ENCODE measurements at regions not wholly inside any gene's neighbourhood (a gene's known extent, or its start where the extent isn't known, plus 50 kb on each side); places are given as distances from the start of the nearest gene placed in this dataset.

- no peaks in the 10 kb centered on the region for H3K27me3 ChIP-seq (ENCODE audit: control insufficient read depth, insufficient read depth, low read length)
- no peak for DNase-seq (ENCODE audit: low read depth)
These were observed 155.8 kb downstream of the TEX29 start for GRCh38 chr13:111476197-111476596.

GRCh38 chr13:111479412-111479811 is 159.0 kb downstream of the TEX29 start:
- no peak for DNase-seq (ENCODE audit: low read depth)
- ChIA-PET CTCF (interaction anchor here (1.2 to 1.6 kb wide), 2 partner anchors 965 to 1126 kb away, joined by 3 to 7 read pairs; no protein-coding TSS in a partner anchor), POLR2A (no interaction called here)
- no peak overlapping the region for H3K4me3 ChIP-seq (ENCODE audit: low read depth, low read length)
- H3K27me3 ChIP-seq (ENCODE audit: control insufficient read depth, insufficient read depth, low read length), result no peaks in the 10 kb centered on the region
- TF ChIP-seq CTCF (IDR thresholded peaks at IDR 0.05; ENCODE audit: insufficient read depth, low read depth, low read length), result no peak
- no peaks in the 10 kb centered on the region for H3K36me3 ChIP-seq (ENCODE audit: control insufficient read depth, insufficient read depth, low read length)

More at GRCh38 chr13:111476197-111476596, 155.8 kb downstream of the TEX29 start:
- ChIA-PET CTCF (interaction anchor here (3.4 to 4.7 kb wide), 2 partner anchors 967 to 1130 kb away, joined by 20 to 52 read pairs; no protein-coding TSS in a partner anchor), POLR2A (no interaction called here)
- H3K36me3 ChIP-seq (ENCODE audit: control insufficient read depth, insufficient read depth, low read length), result no peaks in the 10 kb centered on the region
- H3K4me3 ChIP-seq (ENCODE audit: low read depth, low read length), result no peak overlapping the region
- TF ChIP-seq CTCF (IDR thresholded peaks at IDR 0.05; ENCODE audit: insufficient read depth, low read depth, low read length), result no peak

GRCh38 chr13:111480503-111480902 is 160.1 kb downstream of the TEX29 start:
- POLR2A ChIA-PET, result no interaction called here
- H3K36me3 ChIP-seq (ENCODE audit: control insufficient read depth, insufficient read depth, low read length), result no peaks in the 10 kb centered on the region
- H3K27me3 ChIP-seq (ENCODE audit: control insufficient read depth, insufficient read depth, low read length), result no peaks in the 10 kb centered on the region
- CTCF ChIA-PET, result no interaction called here
- TF ChIP-seq CTCF (IDR thresholded peaks at IDR 0.05; ENCODE audit: insufficient read depth, low read depth, low read length), result no peak
- H3K4me3 ChIP-seq (ENCODE audit: low read depth, low read length), result no peak overlapping the region
- no peak for DNase-seq (ENCODE audit: low read depth)

GRCh38 chr13:111480976-111481375 is 160.5 kb downstream of the TEX29 start:
- ChIA-PET CTCF (no interaction called here), POLR2A (no interaction called here)
- H3K36me3 ChIP-seq (ENCODE audit: control insufficient read depth, insufficient read depth, low read length), result no peaks in the 10 kb centered on the region
- no peaks in the 10 kb centered on the region for H3K27me3 ChIP-seq (ENCODE audit: control insufficient read depth, insufficient read depth, low read length)
- no peak overlapping the region for H3K4me3 ChIP-seq (ENCODE audit: low read depth, low read length)
- no peak for TF ChIP-seq CTCF (IDR thresholded peaks at IDR 0.05; ENCODE audit: insufficient read depth, low read depth, low read length)
- DNase-seq (ENCODE audit: low read depth), result no peak

- Histone ChIP-seq H3K36me3 (ENCODE audit: control insufficient read depth, insufficient read depth, low read length) (no peaks in the 10 kb centered on the region), H3K4me3 (ENCODE audit: low read depth, low read length) (no peak overlapping the region), H3K27me3 (ENCODE audit: control insufficient read depth, insufficient read depth, low read length) (no peaks in the 10 kb centered on the region)
- ChIA-PET POLR2A (no interaction called here), CTCF (interaction anchor here (1.6 kb wide), 1 partner anchor 8 kb away, joined by 8 read pairs; no protein-coding TSS in a partner anchor)
- DNase-seq (ENCODE audit: low read depth), result no peak
- TF ChIP-seq CTCF (IDR thresholded peaks at IDR 0.05; ENCODE audit: insufficient read depth, low read depth, low read length), result no peak
These were observed 161.7 kb downstream of the TEX29 start for GRCh38 chr13:111482126-111482525.
